CD4-positive, alpha-beta T cell treated with Interleukin-10 for 1 hour (primary cell): ENCODE measurements at regions not wholly inside any gene's neighbourhood (a gene's known extent, or its start where the extent isn't known, plus 50 kb on each side); places are given as distances from the start of the nearest gene placed in this dataset.

Source experiments
- DNase-seq: peaks from one replicate; pipeline ENCODE4 v3.0.0-alpha.2; 2020

DNA sequence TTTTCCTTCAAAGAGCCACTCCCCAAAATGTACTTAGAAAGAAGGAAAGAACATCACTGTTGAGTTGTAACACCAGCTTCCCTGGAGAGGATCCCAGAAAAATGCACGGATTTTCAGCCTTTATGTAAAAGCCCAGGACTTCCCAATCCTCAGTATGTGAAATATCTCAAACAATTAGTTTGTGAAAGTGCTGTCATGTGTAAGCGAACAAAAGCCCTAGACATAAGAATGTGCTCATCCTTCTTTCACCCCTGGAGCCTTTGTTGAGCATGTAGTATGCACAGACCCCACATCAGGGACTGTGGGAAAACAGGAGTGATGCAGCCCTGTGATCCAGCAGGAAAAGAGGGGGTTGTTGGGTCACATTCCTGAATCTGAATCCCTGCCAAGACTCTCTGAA, 441.4 kb upstream of the ZNF507 start:
- no peak for DNase-seq

- no peak for DNase-seq
Observed at GRCh38 chr19:31906111-31906871, 439.1 kb upstream of the ZNF507 start.

GRCh38 chr19:31907661-31908060, 437.7 kb upstream of the ZNF507 start:
- DNase-seq, result no peak

DNA sequence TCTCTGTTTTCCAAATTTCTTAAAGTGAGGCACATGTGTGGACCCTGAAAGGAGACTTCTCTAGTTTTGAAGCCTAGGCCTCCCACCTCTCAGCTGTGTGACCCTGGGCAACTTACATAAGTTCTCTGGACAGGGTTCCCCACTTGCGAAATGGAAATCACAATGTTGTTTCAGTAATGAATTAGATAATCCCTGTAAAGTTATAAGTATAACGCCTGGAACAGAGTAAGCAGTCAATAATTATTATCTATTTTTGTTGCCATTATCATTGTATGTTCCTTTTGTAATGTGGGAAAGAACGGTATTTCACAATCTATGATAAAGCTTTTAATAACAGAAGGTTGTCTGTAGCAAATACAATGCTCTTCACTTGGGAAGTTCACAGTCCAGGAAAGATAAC, 437.3 kb upstream of the ZNF507 start:
- no peak for DNase-seq

- no peak for DNase-seq
Observed at GRCh38 chr19:31908496-31909225, 436.7 kb upstream of the ZNF507 start.

DNA sequence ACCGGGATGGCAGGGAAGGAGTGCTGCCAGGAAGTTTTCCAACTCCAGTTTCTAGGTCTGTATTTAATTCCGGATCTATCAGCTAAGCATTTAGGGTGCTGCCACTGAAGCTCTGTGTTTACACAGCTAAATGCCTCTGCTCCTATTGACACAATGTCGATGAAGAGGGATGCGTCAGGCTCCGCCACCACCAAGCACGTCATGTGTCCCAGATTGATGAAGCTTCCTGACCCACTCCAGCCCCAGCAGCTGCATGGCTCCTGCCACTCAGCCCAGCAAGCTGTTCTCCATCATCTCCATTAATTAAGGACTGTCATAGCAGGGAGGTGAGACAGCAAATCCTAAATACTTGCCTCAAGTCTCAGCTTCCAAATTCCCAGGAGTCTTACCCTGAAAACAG, 435.2 kb upstream of the ZNF507 start:
- no peak for DNase-seq

DNA sequence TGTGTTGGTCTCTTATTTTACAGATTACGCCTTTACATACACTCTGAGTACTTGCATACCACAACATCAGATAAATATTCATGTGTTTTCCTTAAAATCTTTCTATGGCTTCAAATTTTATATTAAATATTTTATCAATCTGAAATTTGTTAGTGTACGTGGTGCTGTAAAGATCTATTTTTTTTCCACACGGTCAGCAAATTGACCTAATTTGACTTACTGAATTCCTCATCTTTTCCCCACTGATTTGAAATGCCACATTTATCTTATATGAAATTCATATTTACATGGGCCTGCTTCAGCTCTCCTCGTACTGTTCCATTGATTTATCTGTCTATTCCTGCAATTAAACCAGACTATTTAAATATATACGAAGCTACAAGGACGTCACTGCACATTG, 433.8 kb upstream of the ZNF507 start:
- DNase-seq, result no peak

- no peak for DNase-seq
Observed at GRCh38 chr19:31913103-31913661, 432.2 kb upstream of the ZNF507 start.

DNA sequence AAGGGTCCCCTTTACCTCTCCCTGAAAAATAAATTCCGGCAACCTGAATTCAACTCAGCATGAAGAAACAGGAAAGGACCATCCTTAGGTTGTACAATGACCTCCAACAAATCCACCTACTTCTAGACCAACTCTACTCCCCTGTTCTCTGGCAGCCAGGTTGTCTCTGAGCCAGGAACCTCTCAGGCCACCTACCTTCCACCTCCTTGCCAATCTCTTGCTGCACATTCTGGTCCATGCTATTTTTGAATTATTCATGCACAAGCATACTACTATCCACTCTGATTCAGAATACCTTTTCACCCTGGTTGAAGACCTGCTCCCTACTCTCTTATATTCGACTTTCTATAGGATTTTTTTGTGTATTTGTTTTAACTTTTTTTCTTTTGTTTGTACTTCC, 415.0 kb upstream of the ZNF507 start:
- no peak for DNase-seq

GRCh38 chr19:31937983-31938382, 407.4 kb upstream of the ZNF507 start:
- DNase-seq, result no peak

- DNase-seq, result no peak
Observed at GRCh38 chr19:31938675-31939074, 406.7 kb upstream of the ZNF507 start.

DNA sequence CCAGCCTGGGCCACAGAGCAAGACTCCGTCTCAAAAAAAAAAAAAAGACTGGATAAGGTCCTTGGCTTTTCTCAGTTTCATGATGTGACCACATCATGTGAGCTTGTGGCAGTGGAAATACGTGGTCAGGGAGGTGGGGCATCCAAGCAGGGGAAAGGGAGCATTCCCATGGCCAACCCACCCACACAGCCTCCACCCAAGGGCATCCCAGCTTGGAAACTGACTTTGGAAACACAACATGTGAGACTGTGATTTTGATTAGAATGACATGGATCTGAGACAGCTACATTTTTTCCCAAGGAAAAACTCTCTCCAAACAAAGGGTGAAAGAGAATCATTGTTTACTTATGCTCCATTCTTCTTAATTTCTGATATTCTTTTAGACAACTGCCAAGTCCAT, 405.0 kb upstream of the ZNF507 start:
- no peak for DNase-seq

DNA sequence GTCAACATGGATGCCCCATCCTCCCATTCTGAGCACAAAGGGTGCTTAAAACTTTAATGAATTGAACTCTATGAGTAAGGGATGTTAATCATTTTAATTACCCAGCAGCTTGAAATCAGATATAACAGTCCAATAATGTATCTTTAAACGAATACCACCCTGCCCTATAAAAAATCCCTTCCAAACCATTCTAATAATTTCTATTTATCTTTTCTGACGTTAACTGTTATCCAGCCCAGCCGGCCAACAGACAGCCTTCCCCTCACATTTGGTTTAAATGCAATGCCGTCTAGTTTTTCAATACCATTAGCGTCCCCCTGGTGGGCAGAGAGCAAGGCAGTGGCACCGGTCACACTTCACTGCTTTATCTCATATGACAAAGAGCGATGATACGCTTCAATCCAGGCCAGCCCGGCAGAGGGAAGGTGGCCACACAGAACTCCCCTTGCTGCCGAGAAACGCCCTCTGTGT, 402.2 kb upstream of the ZNF507 start:
- no peak for DNase-seq

DNA sequence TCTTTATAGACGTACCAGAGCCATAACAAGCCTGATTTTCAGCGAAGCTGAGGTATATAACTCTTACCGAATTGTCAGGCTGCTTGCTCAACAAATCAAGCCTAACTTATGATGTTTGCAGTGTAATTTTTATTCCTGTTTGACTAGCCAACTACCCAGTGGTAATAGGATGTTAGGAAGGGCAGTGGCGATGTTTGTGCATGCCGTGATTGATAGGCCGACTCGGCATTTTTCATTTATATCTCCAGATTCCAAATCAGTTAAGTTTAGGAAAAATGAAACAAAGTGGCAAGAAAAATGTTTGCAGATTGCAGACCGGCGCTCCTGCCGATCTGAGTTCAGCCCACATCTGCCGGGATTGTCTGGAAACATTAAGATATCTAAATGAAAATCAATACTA, 401.6 kb upstream of the ZNF507 start:
- DNase-seq, result no peak

DNA sequence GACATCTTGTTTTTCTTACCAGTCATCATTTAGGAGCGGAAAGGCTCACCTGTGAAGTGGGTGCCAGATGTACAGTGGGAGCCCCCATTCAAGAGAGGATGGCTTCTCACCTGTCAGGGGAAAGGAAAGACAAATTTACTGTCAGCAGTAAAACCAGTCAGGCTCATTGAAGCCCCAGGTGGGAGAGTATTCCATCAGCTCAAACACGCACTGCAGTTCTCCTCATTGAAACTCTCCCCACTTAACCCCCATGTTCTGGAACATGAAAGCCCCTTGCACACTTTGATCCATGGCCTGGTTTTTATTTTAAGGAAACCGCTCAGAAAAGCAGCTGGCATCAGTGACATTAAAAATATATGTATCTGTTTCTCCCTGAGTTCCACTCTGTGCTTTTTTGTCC, 401.1 kb upstream of the ZNF507 start:
- no peak for DNase-seq

DNA sequence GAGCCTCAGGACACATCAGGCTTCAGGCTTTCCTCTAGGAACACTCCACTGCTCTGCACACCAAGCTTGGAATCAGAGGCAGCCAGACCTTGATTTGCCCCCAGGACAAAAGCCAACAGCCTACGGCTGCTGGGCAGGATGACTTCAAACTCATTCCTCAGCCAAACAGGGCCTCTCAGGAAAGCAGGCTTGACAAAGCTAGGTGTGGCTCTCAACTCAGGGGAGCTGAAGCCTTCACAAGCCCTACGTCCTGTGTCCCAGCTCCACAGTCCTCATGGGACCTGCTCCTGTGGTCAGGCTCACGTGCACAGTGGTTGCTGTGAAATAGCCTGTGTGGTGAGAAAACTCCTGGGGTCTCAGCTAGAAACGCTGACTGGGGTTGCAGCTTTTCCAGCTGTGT, 398.9 kb upstream of the ZNF507 start:
- no peak for DNase-seq

- DNase-seq, result no peak
Observed at GRCh38 chr19:31947436-31948115, 397.8 kb upstream of the ZNF507 start.

GRCh38 chr19:31952693-31953092, 392.7 kb upstream of the ZNF507 start:
- DNase-seq, result no peak

DNA sequence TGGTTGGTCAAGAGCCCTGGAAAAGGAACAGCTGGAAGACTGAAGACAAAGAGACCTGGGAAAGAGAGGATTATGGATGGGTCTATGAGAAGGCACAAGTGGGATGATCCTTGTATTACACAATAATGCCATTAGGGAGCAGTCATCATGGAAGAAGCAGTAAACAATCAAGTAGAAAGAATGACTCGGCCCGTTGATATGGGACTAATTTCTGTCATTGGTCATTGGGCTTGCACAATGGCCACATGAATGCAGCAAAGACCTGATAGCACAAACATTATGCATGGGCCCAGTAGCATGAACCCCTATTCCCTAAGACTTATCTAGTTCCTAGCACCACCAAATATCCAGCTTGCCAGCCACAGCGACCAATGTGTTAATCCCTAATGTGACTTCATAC, 390.3 kb upstream of the ZNF507 start:
- no peak for DNase-seq

DNA sequence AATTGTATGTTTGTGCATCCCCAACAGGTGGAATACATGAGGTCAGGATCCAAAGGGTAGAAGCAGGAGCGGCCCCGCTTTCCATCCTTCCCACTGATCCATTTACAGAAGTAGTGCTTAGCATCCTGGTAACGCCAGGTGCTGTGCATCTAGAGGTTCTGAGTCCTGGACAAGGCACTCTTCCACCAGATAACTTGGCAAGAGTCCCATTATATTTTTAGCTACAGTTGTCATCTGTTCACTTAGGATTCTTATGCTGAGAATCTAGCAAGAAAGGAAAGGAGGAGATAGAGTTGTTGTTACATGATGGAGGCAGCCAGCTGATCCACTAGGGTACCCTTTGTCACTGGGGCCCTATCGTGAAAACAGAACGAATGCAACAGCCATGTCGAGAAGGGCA, 389.5 kb upstream of the ZNF507 start:
- no peak for DNase-seq

DNA sequence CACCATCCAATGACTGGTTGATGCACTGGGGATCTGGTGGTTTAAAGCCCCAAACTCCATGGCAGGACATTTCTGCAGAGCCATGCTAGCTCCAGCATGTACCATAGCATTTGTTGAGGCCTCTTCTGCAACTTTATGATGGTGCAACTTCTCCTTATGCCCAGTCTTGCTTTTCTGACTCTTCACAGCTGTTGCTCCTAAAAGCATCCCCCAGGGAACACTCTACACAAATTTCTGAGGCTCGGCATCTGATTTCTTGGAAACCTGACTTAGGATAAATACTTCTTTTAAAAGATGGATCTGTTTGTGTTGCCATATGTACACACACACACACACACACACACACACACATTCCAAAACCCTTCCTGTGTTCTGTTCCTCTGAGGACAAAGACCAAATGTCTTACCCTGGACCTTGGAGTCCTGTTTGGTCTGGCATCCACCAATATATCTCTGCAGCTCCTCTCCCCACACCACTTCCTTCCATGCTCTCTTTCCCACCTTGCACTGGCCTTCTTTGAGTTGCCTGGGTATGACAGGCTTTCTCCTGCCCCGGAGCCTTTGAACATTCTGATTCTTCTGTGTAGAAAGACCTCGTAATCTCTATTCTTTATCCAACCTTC, 388.5 kb upstream of the ZNF507 start:
- no peak for DNase-seq

GRCh38 chr19:31957711-31958110, 387.7 kb upstream of the ZNF507 start:
- DNase-seq, result no peak

DNA sequence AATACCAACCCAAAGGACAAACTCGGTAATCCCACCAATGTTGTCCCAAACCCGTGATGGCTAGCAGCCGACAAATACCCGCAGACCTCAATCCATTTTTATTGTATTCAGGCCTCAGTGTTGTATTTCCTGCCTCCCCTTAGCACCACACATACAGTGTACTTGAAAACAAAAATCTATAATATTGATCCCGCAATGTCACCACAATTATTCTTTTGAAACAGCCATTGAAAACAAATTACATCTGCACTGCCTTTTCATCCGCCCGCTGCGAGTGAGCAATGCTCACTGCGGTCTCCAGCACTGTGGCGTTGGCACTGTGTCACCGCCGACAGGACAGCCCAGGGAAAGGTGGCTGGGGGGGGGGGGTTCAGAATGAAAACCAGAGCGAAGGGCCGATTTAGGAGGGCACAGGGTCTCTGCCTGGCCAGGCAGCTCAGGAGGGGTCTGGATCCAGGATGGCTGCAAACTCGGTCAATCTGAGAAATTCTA, 385.8 kb upstream of the ZNF507 start:
- no peak for DNase-seq
